IMR-90 (cell line): ENCODE measurements at regions not wholly inside any gene's neighbourhood (a gene's known extent, or its start where the extent isn't known, plus 50 kb on each side); places are given as distances from the start of the nearest gene placed in this dataset.

Experiments
- ATAC-seq: fragments of 200-7000 bp; cut with Tn5 transposase; 2 replicates; pipeline ENCODE4 v1.9.1; 2020; ENCODE audit warnings: low read depth, mild to moderate bottlenecking, moderate library complexity
- BruUV-seq: library from RNA; stranded (reverse); fragments of 400-500 nt; replicated peaks from 2 replicates; lab custom pipeline; 2021; lab: Mats Ljungman, UMichigan
- CTCF ChIA-PET: fragments of 300-600 bp; formaldehyde crosslinking; extraction: SDS; loops from one replicate; lab custom pipeline; 2021; ENCODE audit warnings: antibody characterized with exemption; lab: Yijun Ruan, JAX
- POLR2A ChIA-PET: fragments of 300-600 bp; sonication (Branson Sonifier 250); formaldehyde crosslinking; loops from one replicate; lab custom pipeline; 2022; ENCODE audit warnings: antibody characterized with exemption; ENCODE audit not compliant: unreplicated experiment; lab: Charles Lee
- DNase-seq: peaks from one replicate; pipeline ENCODE4 v3.0.0; 2013
- H2AFZ ChIP-seq: replicated peaks from 2 replicates; pipeline ENCODE3; 2013; ENCODE audit warnings: low read length, mild to moderate bottlenecking; ENCODE audit not compliant: poor library complexity
- H2AK5ac ChIP-seq: 2 replicates; pipeline ENCODE4 v1.6.1; 2013; ENCODE audit warnings: low read depth, low read length, inconsistent platforms
- H2AK9ac ChIP-seq: replicated peaks from 2 replicates; pipeline ENCODE3; 2013; ENCODE audit warnings: mild to moderate bottlenecking, low read depth, low read length, moderate library complexity; ENCODE audit not compliant: poor library complexity
- H2BK120ac ChIP-seq: 2 replicates; pipeline ENCODE4 v1.6.1; 2013; ENCODE audit warnings: low read depth, low read length, inconsistent platforms
- H2BK15ac ChIP-seq: 3 replicates; pipeline ENCODE4 v1.6.1; 2013; ENCODE audit warnings: low read depth, low read length, inconsistent platforms
- H2BK20ac ChIP-seq: 2 replicates; pipeline ENCODE4 v1.6.1; 2013; ENCODE audit warnings: low read depth, mild to moderate bottlenecking, inconsistent platforms, low read length, moderate library complexity
- H2BK5ac ChIP-seq: 2 replicates; pipeline ENCODE4 v1.6.1; 2013; ENCODE audit warnings: mild to moderate bottlenecking, low read depth, low read length, inconsistent platforms; ENCODE audit not compliant: poor library complexity, severe bottlenecking
- H3K14ac ChIP-seq: replicated peaks from 2 replicates; pipeline ENCODE4 v1.6.1; 2013; ENCODE audit warnings: low read depth, low read length, inconsistent platforms
- H3K18ac ChIP-seq: 2 replicates; pipeline ENCODE4 v1.6.1; 2013; ENCODE audit warnings: low read depth, low read length, control low read depth
- H3K23ac ChIP-seq: 2 replicates; pipeline ENCODE4 v1.6.1; 2013; ENCODE audit warnings: low read depth, low read length, inconsistent platforms
- H3K27ac ChIP-seq: 2 replicates; pipeline ENCODE4 v1.5.1; 2013; ENCODE audit warnings: mild to moderate bottlenecking, control low read depth, low read length; ENCODE audit not compliant: insufficient read depth
- H3K27me3 ChIP-seq: 2 replicates; pipeline ENCODE4 v1.6.1; 2013; ENCODE audit warnings: low read length; ENCODE audit not compliant: control insufficient read depth, insufficient read depth
- H3K36me3 ChIP-seq: 2 replicates; pipeline ENCODE4 v1.6.1; 2013; ENCODE audit warnings: low read length, mixed read lengths; ENCODE audit not compliant: control insufficient read depth, insufficient read depth
- H3K4ac ChIP-seq: 2 replicates; pipeline ENCODE4 v1.6.1; 2013; ENCODE audit warnings: low read depth, low read length, inconsistent platforms
- H3K4me1 ChIP-seq: 2 replicates; pipeline ENCODE4 v1.6.1; 2013; ENCODE audit warnings: low read length, mixed read lengths; ENCODE audit not compliant: control insufficient read depth, insufficient read depth
- H3K4me2 ChIP-seq: 2 replicates; pipeline ENCODE4 v1.6.1; 2013; ENCODE audit warnings: low read depth, mild to moderate bottlenecking, control low read depth, low read length, moderate library complexity
- H3K4me3 ChIP-seq: 2 replicates; pipeline ENCODE4 v1.5.1; 2013; ENCODE audit warnings: low read depth, mild to moderate bottlenecking, control low read depth, low read length, moderate library complexity; ENCODE audit not compliant: insufficient read depth
- H3K56ac ChIP-seq: 2 replicates; pipeline ENCODE4 v1.6.1; 2013; ENCODE audit warnings: low read length, inconsistent platforms; ENCODE audit not compliant: insufficient read depth; ENCODE audit errors: extremely low read depth
- H3K79me1 ChIP-seq, 2 experiments: 2 replicates each; pipeline ENCODE4 v1.6.1; 2013; ENCODE audit warnings: low read length in 2 of 2, inconsistent platforms in 1 of 2, low read depth in 1 of 2
- H3K9ac ChIP-seq: 2 replicates; pipeline ENCODE4 v1.6.1; 2013; ENCODE audit warnings: low read depth, low read length, control low read depth
- H3K9me1 ChIP-seq: 2 replicates; pipeline ENCODE4 v1.6.1; 2013; ENCODE audit warnings: low read length, inconsistent platforms; ENCODE audit not compliant: insufficient read depth
- H3K9me3 ChIP-seq: 2 replicates; pipeline ENCODE4 v1.6.1; 2013; ENCODE audit warnings: low read length; ENCODE audit not compliant: control insufficient read depth, insufficient read depth
- H4K20me1 ChIP-seq: 2 replicates; pipeline ENCODE4 v1.6.1; 2013; ENCODE audit warnings: low read length, inconsistent platforms; ENCODE audit not compliant: insufficient read depth
- H4K5ac ChIP-seq: 2 replicates; pipeline ENCODE4 v1.6.1; 2013; ENCODE audit warnings: mild to moderate bottlenecking, low read depth, low read length, control low read depth
- H4K8ac ChIP-seq, 2 experiments: 2 replicates each; pipeline ENCODE4 v1.6.1; 2013; ENCODE audit warnings: low read depth in 2 of 2, low read length in 2 of 2, control low read depth in 1 of 2, inconsistent platforms in 1 of 2
- H4K91ac ChIP-seq: 2 replicates; pipeline ENCODE4 v1.6.1; 2013; ENCODE audit warnings: low read depth, low read length, inconsistent platforms; ENCODE audit not compliant: insufficient read depth
- BHLHE40 ChIP-seq: fragments of 150-350 bp; IDR thresholded peaks from 2 replicates; pipeline ENCODE4 v1.6.1; 2016; ENCODE audit warnings: mild to moderate bottlenecking, low read depth, low read length
- CEBPB ChIP-seq: IDR thresholded peaks from 2 replicates; pipeline ENCODE4 v1.6.1; 2012; ENCODE audit warnings: low read depth, low read length, improper control_type of control experiment
- CHD1 ChIP-seq: IDR thresholded peaks from 2 replicates; pipeline ENCODE4 v1.6.1; 2012; ENCODE audit warnings: low read depth, low read length, improper control_type of control experiment
- CTCF ChIP-seq: conservative IDR thresholded peaks from 2 replicates; pipeline ENCODE4 v1.5.1; 2012; ENCODE audit warnings: mild to moderate bottlenecking, low read depth, low read length, improper control_type of control experiment
- ELK1 ChIP-seq: fragments of 150-350 bp; IDR thresholded peaks from 2 replicates; pipeline ENCODE4 v1.6.1; 2016; ENCODE audit warnings: low read depth, mild to moderate bottlenecking, low read length, moderate library complexity, borderline replicate concordance
- FOS ChIP-seq: fragments of 150-350 bp; IDR thresholded peaks from 2 replicates; pipeline ENCODE4 v1.6.1; 2016; ENCODE audit warnings: low read depth, low read length
- MAZ ChIP-seq: IDR thresholded peaks from 2 replicates; pipeline ENCODE4 v1.6.1; 2012; ENCODE audit warnings: low read depth, mild to moderate bottlenecking, low read length, improper control_type of control experiment, moderate library complexity, borderline replicate concordance
- MXI1 ChIP-seq: IDR thresholded peaks from 2 replicates; pipeline ENCODE4 v1.6.1; 2012; ENCODE audit warnings: low read depth, mild to moderate bottlenecking, low read length, moderate library complexity, borderline replicate concordance
- NFE2L2 ChIP-seq: fragments of 150-350 bp; IDR thresholded peaks from 2 replicates; pipeline ENCODE4 v1.6.1; 2016; ENCODE audit warnings: low read depth, mild to moderate bottlenecking, low read length
- POLR2A ChIP-seq: IDR thresholded peaks from 2 replicates; pipeline ENCODE4 v1.6.1; 2012; ENCODE audit warnings: mild to moderate bottlenecking, low read depth, low read length
- RAD21 ChIP-seq: IDR thresholded peaks from 2 replicates; pipeline ENCODE4 v1.6.1; 2012; ENCODE audit warnings: low read length, improper control_type of control experiment
- RFX5 ChIP-seq: IDR thresholded peaks from 2 replicates; pipeline ENCODE4 v1.8.0; 2012; ENCODE audit warnings: low read depth, mild to moderate bottlenecking, low read length, moderate library complexity
- SMC3 ChIP-seq: fragments of 150-350 bp; IDR thresholded peaks from 2 replicates; pipeline ENCODE4 v1.6.1; 2016; ENCODE audit warnings: low read depth, mild to moderate bottlenecking, antibody characterized with exemption, low read length, moderate library complexity
- dilution Hi-C: fragments of 300-500 bp; cut with HindIII; formaldehyde crosslinking; loops from one replicate; pipeline ENCODE4 v1.14.3; 2018; ENCODE audit warnings: low sequenced_read_pairs; ENCODE audit not compliant: unreplicated experiment
- in situ Hi-C: fragments of 300-500 bp; cut with MboI; formaldehyde crosslinking; loops from 3 replicates; pipeline ENCODE4 v1.14.3; 2019; ENCODE audit warnings: low sequenced_read_pairs, inconsistent platforms, mixed read lengths
- intact Hi-C: fragments of 100-400 bp; cut with micrococcal nuclease; formaldehyde crosslinking; loops from 2 replicates; pipeline ENCODE4 v1.10.0; 2022

- dilution Hi-C loops = no loop called here
- H2AFZ ChIP-seq = no peak overlapping the region
- H4K91ac ChIP-seq = no peak overlapping the region
- ChIA-PET POLR2A (no interaction called here), CTCF (interaction anchor here (0.8 to 0.9 kb wide), 2 partner anchors 8 to 15 kb away, joined by 3 to 4 read pairs; no protein-coding TSS in a partner anchor)
- no peak overlapping the region for H2BK15ac ChIP-seq
- no peak overlapping the region for H2AK5ac ChIP-seq
- TF ChIP-seq CHD1 = no peak
- no peak for TF ChIP-seq POLR2A
- TF ChIP-seq NFE2L2 = no peak
- no peak for TF ChIP-seq FOS
- TF ChIP-seq BHLHE40 = no peak
- TF ChIP-seq MAZ = no peak
- no peak for TF ChIP-seq MXI1
- TF ChIP-seq ELK1 = no peak
- no peak for TF ChIP-seq RAD21
- no peak for TF ChIP-seq CEBPB
- TF ChIP-seq RFX5 = no peak
- TF ChIP-seq CTCF = no peak
- TF ChIP-seq SMC3 = no peak
- no peaks in the 10 kb centered on the region for H3K36me3 ChIP-seq
- H2AK9ac ChIP-seq = no peak overlapping the region
- peaks cover 66% of the 10 kb centered on the region for H3K27me3 ChIP-seq
- no peak overlapping the region for H3K14ac ChIP-seq
- no peak overlapping the region for H3K23ac ChIP-seq
- no peaks in the 10 kb centered on the region for H4K20me1 ChIP-seq
- H3K9ac ChIP-seq = no peak overlapping the region
- intact Hi-C loops = no loop called here
- H3K4me1 ChIP-seq = no peaks in the 10 kb centered on the region
- H3K9me3 ChIP-seq = no peaks in the 10 kb centered on the region; the same call in 1 of the 2 replicates
- H3K4ac ChIP-seq = no peak overlapping the region
- no peak overlapping the region for H3K56ac ChIP-seq
- H2BK120ac ChIP-seq = no peak overlapping the region
- no peak for ATAC-seq
- no peaks in the 10 kb centered on the region for H3K9me1 ChIP-seq
- no peak overlapping the region for H2BK5ac ChIP-seq
- H2BK20ac ChIP-seq = no peak overlapping the region
- in situ Hi-C loops = no loop called here
- no peak overlapping the region for H3K4me3 ChIP-seq
- no TSS peak for BruUV-seq
- H3K18ac ChIP-seq = no peak overlapping the region
- DNase-seq = no peak
- H4K8ac ChIP-seq = no peak overlapping the region
- H3K79me1 ChIP-seq = no peaks in the 10 kb centered on the region
- no peak overlapping the region for H3K4me2 ChIP-seq
- H3K27ac ChIP-seq = no peak overlapping the region
- H4K5ac ChIP-seq = no peak overlapping the region
These were observed 222.3 kb upstream of the LINGO1 start for GRCh38 chr15:77854980-77855379.
